C1 segment of cervical spinal cord (tissue), 14 donors: ENCODE measurements at regions not wholly inside any gene's neighbourhood (a gene's known extent, or its start where the extent isn't known, plus 50 kb on each side); places are given as distances from the start of the nearest gene placed in this dataset.
"Not testable (repeated sequence)": the region's sequence is repeated elsewhere in the genome, so short reads cannot be mapped to it uniquely, and the experiment has no call there.

ENCODE experiments used
- DNase-seq, 14 donors: peaks; one replicate each; lab custom pipeline; 2025; lab: John Stamatoyannopoulos, UW

DNA sequence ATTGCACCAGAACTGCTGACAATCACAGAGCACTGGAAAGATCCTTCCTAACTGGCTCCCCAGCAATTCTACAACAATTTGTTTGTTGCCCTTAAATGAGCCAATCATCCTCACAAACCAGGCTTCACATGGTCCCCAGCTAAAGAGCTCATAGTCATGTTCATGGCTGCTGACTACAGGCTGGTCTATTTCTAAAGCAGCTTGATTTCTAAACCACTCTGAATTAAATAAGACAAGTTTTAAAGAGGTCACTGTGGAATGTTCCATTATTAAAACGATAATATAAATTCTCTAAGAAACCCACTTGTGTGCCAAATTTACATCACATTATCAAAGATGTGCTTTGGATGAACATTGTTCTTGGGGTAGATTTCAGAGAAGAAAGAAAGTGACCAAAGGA is 110.7 kb downstream of the COPS8 start:
- DNase-seq: no peak

DNA sequence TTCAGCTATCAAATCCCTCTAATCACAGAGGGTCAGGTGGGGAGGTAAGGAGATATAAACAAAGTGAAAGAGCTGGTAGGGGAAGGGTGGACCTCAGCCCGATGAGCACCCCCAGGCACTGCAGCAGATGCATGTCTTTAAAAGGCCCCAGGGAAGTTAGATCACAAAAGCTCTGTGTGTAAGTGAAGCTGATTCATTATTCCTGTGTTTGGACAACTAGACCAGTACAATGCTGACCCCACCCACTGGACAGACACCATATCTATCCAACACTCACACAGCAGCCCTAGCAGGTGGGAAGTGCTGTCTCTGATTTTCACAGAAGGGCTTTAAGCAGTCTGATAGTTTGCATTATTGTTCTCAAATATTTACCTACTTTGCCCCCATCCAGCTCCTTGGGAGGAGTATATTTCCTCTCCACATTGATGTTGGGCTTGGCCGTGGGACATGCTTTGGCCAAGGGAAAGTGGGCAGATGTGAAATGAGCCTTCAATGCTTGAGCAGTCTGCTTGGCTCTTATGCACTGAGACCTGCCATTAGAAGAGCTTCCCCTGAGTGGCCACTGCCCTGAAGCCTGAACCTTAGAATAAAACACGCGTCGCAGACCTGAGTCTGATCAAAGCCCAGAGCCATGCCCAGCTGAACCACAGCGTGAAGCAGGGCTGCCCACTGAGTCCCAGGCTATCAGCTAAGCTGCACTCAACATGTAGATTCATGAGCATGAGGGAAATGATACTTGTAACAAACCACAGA is 111.4 kb downstream of the COPS8 start:
- DNase-seq: no peak

DNA sequence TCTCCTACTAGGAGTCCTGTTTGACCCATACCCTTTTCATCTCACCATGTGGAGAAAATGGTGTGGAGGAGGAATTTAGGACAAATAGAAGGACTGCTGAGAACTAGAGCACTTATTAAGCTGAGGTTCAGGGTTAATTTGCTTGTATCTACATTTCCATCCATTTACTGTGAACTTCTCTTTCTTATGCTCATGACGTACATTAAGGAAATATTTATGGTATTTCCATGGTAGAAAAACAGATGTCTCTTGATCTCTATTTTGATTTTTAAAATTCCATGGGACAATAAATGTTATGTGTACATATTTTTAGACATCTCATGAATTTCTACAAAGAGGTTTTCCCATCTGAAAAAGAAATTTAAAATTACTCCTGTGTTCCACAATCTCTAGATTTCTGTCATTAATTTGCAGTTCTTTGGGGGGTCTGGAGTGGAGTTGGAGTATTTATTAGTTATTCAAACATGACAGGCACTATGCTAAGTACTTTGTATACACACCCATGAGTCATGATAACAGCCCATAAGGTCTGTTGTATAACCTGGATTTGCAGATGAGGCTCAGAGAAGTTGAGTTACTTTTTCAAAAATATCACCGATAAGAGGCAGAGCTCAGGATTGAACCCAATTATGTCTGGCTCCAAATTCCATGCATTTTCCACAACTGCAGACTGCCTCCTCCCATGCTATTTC is 112.6 kb downstream of the COPS8 start:
- DNase-seq: no peak

DNA sequence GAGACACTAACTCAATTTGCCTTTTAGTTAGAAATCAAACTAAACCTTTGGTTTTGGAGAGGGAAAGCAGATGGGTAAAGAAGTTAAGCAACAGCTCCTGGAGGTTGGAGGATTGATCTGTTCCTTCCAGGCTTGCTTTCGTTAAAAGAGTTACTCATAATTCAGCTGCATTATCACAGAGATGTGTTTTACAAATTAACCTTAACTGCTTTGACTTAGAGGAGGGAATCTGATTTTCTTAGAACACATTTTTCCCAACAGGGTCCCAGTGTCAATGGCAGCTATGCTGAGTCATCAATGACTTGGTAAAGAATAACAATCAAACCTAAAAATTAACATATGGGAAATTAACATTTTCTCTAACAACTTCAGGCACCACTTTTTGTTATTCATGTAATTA is 113.4 kb downstream of the COPS8 start:
- DNase-seq: no peak

DNA sequence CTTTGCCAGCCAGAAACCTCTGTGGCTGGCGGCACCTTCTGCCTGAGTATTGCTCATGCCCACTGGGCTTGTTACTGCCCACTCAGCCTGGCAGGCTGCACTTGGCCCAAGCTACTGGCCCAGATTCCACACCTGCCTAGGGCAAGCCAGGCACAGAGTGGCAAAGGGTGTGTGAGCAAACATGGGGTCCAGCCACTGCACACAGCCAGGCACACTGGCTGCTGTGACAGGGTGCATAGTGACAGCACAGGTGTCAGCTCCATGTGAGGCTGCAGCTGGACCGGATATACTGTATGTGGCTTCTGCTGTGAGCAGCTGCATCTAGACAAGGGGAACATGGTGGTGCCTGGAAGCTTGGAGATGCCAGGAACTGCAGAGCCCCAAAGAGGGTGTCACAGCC is 113.9 kb downstream of the COPS8 start:
- DNase-seq: no peak

DNA sequence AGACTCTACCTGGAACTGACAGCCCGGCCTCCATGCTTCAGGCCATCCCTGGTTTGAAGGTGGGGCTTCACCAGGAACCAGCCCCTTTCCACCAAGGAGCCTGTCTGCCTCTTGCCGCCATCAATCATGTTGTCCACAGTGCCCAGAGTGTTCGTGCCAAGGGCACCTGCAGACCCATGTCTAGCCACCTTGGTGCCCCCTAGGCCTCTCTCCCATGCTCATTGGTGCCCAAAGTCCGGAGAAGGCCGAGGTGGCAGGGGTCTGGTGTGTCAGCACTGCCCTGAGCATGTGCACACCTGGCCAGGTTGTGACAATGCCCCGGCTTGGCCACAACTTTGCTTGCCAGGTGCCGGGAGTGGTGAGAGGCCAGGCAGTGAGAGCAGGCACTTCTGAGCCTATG is 114.8 kb downstream of the COPS8 start:
- no peak for DNase-seq

DNA sequence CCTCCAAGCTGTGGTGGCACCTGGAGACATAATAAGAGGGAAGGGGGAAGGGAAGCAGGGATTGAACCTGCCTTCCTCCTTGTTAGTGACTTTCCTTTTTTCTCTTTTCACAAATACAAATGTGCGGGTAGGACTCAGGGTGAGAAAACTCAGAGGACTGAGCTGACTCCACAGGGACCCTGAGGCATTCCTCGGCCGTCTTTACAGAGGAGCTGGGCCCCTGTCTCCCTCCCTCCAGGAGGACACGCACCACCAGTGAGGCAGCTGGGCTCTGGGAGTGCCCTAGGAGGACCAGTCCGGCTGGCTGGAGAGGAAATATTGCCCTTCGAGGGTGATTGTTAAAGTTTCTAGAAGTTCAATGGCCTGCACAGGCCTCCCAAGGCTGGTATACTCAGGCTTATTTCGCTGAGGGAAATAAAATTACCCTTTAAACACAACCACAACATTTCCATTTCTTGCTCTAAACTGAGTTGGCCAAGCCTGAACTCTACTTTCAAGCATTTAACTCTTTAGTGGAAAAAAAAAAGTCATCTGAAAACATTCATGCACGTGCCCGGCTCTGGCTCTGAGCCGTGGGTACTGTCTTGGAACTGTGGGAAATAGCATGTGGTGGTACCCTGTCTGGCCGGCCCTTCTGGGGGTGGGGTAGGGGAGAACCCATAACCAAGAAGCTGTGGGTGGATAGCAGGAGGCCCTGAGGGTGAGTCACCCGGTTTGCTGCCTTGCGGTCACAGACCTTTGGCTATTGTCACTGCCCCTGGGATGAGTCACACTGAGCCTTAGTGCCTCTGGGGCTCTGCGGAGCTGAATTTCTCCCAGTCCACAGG is 116.0 kb downstream of the COPS8 start:
- DNase-seq: no peak

DNA sequence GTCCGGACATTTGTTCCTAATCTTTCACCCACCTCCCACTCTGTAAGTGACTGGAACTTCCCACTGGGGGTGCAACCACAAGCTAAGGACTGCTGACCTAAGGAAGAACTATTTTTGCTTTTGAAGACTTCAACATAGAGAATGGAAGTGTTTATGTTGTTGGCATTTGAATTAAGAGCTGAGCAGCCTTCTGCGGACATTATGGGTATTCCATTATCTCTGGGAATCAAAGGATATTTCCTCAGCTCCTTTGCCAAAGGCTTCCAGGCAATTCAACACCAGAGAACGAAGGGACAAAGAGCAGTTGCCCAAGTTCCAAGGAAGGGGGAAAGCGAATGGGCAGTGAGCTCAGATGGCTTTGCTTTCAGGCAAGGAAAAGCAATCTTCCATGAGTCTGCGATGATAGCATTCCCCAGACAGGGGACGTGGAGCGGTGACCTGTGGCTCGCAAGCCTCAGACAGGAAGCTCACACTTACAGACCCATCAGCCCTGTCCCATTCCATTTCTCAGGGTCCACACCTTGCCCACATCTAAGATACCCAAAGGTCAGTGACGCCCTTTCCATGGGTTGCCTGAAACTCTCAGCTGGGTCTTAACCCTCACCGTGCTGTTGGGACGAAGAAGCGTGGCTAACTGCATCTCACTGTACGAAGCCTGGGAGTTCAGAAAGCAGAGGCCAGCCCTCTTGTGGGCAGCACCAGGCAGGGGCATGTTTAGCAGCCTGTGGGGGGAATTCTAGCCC is 116.8 kb downstream of the COPS8 start:
- no peak for DNase-seq

DNA sequence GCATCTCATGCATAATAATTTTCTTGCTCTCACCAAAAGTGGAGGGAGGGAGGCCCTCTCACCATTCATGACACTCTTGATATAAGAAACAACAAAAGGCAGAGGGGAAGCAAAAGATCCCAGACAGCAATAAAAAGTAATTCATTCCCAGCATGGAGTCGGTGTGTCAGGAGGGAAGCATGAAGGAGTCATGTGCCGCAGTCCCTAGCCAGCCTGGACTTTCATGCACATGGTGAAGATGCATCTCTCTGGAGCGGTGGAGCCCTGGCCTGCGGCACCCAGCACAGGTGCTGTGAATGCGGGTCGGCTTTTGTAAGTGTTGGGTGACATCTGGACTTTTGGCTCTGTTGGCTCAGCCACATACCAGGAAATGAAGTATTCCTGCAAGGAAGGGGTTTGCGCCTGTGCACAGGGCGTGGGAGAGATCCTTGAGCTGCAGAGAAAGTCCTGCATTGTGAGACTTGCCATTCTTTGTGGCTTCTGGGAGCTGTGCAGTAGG is 119.4 kb downstream of the COPS8 start:
- no peak for DNase-seq

DNA sequence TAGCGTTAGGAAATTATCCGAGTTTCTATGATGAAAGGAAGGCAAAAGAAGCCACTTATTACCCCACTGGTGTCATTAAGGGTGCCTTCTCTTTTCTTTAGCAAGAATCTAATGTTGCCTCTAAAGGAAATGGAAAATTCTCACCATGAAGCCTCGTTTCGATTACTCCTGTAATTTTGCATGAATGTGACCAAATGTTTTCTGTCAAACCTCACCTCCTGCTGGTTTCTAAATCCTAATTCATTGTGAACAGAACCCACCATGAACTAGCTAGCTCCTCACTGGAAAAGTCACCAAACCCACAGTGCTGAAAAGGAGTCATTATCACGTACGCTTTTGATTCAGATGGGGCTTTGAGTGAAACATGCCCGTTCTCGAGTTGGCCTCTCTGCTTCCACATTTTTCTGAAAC is 119.9 kb downstream of the COPS8 start:
- DNase-seq: no peak

DNA sequence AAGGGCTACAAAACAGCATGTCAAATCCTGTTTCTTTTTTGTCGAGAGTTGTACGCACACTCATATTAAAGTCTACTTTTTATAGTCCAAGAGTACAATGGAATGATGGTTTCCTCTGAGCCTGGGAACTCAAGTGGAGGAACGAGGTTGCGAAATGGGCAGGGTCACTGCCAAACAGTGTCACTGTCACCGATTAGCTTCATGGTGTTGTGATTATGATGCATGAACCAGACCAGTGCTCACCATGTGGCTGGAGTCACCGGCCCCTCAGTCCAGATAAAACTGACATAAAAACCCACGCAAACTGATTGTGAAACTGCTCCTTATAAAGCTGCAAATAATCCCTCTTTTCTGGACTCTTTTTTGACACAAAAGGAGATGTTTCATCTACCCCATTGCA is 122.0 kb downstream of the COPS8 start:
- DNase-seq: no peak

DNA sequence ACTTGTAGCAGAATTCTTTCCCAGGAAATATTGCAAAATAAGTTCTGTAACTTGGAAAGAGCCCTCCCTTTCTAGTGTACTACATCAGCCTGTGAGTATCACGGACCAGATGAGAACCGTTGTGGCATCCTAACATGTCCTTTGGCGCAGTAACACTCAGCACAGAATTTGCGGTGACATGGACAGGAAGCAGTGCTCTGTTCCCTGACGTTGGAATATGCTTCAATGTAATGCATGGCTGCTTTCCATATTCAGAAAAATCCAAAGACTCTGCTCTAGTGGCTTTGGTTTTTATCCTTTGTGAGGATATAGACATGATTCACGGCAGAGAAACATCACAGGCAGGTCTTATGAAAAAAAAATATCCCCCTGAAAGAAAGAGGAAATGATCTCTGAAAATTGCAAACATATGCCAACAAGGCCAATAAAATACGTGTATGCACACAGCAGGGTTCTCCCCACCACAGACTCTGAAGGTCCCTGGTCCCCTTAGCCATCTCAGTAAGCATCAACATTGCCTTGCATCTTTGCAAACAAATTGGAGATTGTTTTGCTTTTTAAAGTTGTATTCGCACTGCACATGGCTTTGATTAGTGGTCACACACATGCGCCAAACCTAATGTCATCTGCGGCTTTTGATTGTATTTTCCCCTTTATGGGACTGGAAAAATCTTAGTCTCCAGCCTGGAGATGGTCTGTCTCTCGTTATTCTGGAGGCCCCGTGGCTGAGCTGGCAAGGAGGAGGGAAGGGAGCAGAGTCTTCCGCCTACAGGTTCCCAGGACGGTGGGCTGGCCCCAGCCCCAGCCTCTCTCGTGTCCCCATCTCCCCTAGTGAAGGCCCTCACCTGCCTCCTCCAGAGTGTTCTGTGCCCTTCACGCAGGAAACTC is 122.9 kb downstream of the COPS8 start:
- no peak for DNase-seq

DNA sequence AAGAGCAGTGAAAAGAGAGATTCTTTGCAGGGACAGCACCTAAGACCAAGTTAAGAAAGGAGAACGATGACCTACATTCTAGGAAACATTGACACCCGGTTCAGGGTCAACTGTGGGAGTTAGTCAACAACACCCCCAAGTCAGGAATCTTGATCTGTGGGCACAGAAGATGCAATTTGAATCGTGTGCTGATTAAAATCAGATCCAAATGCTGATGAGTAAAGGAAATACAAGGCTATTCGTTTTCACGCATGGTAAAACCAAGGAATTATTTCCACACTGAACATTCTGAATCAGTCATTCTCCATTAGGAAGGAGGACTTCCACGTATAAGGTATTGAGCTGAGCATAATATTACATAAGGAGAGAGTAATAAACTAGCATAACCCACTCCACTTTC is 124.2 kb downstream of the COPS8 start:
- DNase-seq: no peak

DNA sequence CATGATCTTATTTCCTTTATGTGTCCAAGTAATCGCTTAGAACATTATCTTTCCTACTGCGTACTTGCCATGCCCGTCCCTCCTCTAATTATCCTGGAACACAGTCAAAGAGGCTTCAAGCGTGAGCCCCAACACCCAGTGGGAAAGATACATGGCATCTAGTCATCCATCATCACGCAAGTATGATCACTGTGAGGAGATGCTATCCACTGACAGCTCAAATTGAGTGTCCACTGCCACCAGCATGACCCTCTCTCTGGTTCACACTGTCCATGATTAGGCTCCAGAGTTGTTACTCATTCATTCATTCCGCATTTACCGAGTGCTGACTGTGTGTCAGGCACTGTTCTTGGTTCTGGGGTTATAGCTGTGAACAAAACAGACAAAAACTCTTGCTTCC is 124.6 kb downstream of the COPS8 start:
- no peak for DNase-seq

DNA sequence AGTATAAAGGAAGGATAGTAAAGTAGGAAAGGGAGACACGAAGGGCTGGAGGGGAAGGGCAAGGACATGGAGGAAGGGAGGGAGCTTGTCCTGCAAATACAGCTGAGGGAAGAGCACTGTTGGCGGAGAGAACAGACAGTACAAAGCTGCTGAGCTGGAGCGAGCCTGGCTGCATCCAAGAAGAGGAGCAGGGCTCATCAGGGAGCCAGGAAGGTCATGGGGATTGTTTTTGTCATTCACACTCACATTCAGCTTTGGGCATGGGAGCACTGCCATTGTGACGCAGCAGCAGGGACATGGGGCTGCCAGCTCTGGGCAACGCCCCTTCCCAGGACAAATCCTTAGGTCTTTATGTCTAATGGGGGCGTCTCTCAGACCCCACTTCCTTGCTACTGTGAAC is 125.1 kb downstream of the COPS8 start:
- DNase-seq: no peak

DNA sequence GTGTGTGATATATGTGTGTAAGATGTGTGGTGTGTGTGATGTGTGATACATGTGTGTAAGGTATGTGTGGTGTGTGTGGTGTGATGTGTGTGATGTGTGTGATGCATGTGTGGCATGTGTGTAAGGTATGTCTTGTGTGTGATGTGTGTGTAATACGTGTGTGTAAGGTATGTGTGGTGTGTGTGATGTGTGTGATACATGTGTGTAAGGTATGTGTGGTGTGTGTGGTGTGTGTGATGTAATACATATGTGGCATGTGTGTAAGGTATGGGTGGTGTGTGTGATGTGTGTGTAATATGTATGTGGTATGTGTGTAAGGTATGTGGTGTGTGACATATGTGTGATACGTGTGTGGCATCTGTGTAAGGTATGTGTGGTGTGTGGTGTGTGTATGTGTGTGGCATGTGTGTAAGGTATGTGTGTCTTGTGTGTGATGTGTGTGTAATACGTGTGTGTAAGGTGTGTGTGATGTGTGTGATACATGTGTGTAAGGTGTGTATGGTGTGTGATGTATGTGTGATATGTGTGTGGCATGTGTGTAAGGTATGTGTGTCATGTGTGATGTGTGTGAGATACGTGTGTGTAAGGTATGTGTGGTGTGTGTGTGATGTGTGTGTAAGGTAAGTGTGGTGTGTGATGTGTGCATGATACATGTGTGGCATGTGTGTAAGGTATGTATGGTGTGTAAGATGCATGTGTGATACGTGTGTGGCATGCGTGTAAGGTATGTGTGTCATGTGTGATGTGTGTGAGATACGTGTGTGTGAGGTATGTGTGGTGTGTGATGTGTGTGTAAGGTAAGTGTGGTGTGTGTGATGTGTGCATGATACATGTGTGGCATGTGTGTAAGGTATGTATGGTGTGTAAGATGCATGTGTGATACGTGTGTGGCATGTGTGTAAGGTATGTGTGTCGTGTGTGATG is 126.9 kb downstream of the COPS8 start:
- not testable (repeated sequence) for DNase-seq

DNA sequence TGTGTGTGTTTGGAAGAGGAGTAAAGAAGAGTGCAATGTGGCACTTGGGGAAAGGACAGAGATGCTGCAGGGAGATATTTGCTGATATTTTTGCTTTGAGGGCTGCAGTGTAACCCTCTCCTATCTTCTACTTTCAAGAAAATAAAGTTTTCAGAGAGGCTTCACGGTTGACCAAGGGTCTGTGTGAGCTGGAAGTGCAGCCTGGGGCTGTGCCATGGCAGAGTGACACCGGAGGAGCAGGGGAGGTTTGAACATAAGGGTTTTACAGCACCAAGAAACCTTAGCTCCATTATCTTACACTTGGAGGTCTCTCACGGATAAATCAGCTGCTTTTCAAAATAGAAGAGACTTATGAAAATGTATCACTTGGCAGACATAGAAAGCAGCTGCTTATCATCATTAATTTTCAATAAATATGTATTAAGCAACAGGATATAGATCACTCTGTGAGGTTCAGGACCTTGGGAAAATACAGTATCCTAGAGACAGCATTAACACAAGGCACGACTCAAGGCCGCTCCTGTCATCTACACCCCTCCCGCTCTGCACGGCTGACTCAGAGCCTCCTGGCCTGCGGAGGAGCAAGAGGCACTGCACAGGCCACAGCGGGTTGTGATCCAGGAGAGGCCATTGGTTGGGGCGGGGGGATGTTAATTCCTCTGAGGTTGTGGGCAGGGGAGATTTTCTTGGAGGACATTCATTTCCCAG is 127.8 kb downstream of the COPS8 start:
- no peak for DNase-seq

DNA sequence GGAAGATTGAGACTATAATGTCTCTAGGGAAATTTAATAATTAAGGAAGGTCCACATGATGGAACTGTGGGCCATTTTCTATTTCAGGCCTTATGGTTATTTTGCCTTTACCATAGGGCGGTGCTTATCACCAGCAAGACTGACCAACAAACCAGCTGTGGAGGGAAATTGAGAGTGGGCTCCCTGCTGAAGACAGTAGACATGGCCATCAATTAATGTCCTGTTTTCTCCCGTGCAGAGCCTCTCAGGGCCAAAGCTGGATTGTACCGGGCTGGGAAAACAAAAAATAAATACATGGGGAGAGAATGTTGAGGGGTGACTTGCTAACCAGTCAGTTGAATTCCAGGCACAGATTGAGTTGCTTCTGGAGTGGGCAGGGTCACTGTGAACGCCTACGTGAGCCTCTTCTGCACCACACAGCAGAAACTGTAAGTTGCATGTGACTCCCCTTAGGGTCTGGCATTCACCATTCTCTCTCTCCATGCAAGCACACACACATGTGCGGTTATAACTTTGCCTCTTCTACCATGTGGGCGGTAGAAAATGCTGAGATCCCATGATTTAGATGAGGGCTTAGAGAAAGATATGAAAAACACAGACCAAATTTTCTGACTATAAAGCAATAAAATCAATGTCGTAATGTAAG is 128.5 kb downstream of the COPS8 start:
- DNase-seq: no peak
